ENCODE measurements at regions not wholly inside any gene's neighbourhood (a gene's known extent, or its start where the extent isn't known, plus 50 kb on each side); places are given as distances from the start of the nearest gene placed in this dataset.
"Not testable (repeated sequence)": the region's sequence is repeated elsewhere in the genome, so short reads cannot be mapped to it uniquely, and the experiment has no call there.

DNA sequence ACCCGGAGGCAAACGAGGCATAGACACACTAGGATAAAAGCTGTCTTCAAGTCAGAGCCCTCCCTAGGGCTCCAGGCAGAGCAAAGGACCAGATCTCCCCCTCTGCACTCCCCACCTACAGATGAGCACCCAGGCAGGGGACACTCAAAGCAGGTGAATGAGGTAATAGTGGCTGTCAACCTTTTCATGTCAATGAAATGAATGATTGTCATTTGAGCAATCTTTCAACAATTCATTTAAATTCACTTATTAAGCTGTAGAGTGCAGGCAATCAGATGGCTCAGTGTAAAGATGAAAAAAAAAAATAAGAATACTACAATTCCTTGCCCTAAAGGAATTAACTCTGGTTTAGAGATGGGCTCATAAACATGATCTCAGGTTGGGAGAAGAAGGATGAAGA, 427.8 kb upstream of the ISX start:
- no peak overlapping the region for H3K4me3 ChIP-seq
- H3K9me3 ChIP-seq, result no peaks in the 10 kb centered on the region
- H3K27ac ChIP-seq, result no peak overlapping the region
- intact Hi-C loops (cut with DNase I; ENCODE audit: low total_unique reads), result no loop called here
- peaks cover 0 to 5% (median 0%) of the 10 kb centered on the region in 3 donors for H3K27me3 ChIP-seq
- no peaks in the 10 kb centered on the region for H3K36me3 ChIP-seq
- H3K4me1 ChIP-seq, result no peaks in the 10 kb centered on the region
- DNase-seq, result no peak
- 0 to 17% (median 9%) methylated on average over 2 of the region's 2 CpGs for whole genome bisulfite sequencing, 5 donors
- no peak for TF ChIP-seq POLR2AphosphoS5 (IDR thresholded peaks at IDR 0.05)
- TF ChIP-seq, protein P1, sequence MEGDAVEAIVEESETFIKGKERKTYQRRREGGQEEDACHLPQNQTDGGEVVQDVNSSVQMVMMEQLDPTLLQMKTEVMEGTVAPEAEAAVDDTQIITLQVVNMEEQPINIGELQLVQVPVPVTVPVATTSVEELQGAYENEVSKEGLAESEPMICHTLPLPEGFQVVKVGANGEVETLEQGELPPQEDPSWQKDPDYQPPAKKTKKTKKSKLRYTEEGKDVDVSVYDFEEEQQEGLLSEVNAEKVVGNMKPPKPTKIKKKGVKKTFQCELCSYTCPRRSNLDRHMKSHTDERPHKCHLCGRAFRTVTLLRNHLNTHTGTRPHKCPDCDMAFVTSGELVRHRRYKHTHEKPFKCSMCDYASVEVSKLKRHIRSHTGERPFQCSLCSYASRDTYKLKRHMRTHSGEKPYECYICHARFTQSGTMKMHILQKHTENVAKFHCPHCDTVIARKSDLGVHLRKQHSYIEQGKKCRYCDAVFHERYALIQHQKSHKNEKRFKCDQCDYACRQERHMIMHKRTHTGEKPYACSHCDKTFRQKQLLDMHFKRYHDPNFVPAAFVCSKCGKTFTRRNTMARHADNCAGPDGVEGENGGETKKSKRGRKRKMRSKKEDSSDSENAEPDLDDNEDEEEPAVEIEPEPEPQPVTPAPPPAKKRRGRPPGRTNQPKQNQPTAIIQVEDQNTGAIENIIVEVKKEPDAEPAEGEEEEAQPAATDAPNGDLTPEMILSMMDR (IDR thresholded peaks at IDR 0.05), result no peak
- no peak for TF ChIP-seq POLR2A (IDR thresholded peaks at IDR 0.05)
- TF ChIP-seq EP300 (IDR thresholded peaks at IDR 0.05), result no peak

DNA sequence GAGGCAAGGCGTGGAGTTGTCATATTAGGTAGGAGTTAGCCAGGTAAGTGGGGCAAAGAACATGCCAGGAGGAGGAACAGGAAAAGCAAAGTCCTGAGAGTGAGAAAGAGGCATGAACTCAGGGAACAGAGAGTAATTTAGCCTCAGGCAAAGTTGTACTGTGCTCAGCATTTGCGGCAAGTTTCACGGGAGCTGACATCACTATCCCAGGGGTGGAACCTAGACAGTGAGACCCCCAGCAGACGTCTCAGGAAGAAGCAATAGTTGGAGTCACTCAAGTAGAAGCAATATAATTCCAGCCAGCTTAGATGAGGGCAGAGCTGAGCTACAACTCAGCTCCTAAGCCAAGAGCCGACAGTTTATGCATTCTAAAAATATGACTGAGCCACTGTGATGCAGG, 426.0 kb upstream of the ISX start:
- TF ChIP-seq EP300 (IDR thresholded peaks at IDR 0.05), result no peak
- TF ChIP-seq POLR2A (IDR thresholded peaks at IDR 0.05), result no peak
- TF ChIP-seq, protein P1 (IDR thresholded peaks at IDR 0.05), result no peak
- no peak for TF ChIP-seq POLR2AphosphoS5 (IDR thresholded peaks at IDR 0.05)
- DNase-seq, result no peak
- no peak overlapping the region for H3K4me3 ChIP-seq
- intact Hi-C loops (cut with DNase I; ENCODE audit: low total_unique reads), result no loop called here
- H3K4me1 ChIP-seq, result no peaks in the 10 kb centered on the region
- H3K27ac ChIP-seq, result no peak overlapping the region
- no peaks in the 10 kb centered on the region for H3K36me3 ChIP-seq
- H3K9me3 ChIP-seq, result no peaks in the 10 kb centered on the region
- WGBS, 5 donors, result 64 to 78% (median 68%) methylated on average over 4 to 5 of the region's 5 CpGs
- peaks cover 0 to 5% (median 0%) of the 10 kb centered on the region in 3 donors for H3K27me3 ChIP-seq

DNA sequence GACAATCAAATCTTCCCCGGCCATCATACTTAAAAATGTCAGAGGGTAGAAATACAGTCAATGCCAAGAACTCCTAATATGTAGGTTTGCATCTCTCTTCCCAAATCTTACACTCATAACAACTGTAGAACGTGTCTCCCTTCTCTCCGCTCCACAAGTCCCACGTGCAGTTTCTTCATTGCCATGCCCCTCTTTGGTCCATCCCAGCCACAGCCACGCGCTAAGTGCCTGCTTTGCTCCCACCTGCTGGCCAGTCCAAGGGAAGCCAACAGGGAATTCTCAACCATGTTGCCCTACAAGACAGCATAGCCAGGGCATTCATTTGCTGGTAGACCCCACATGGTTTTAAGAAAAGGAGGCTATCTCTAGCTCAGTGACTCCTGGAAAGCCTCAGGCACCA, 420.6 kb upstream of the ISX start:
- H3K27me3 ChIP-seq, result peaks cover 0 to 2% (median 0%) of the 10 kb centered on the region in 3 donors
- H3K27ac ChIP-seq, result no peak overlapping the region
- intact Hi-C loops (cut with DNase I; ENCODE audit: low total_unique reads), result no loop called here
- no peak for TF ChIP-seq POLR2AphosphoS5 (IDR thresholded peaks at IDR 0.05)
- TF ChIP-seq POLR2A (IDR thresholded peaks at IDR 0.05), result no peak
- TF ChIP-seq, protein P1 (IDR thresholded peaks at IDR 0.05), result no peak
- TF ChIP-seq EP300 (IDR thresholded peaks at IDR 0.05), result no peak
- no peak for DNase-seq
- WGBS, 5 donors, result 54 to 72% (median 66%) methylated on average over 5 to 6 of the region's 6 CpGs
- no peak overlapping the region for H3K4me3 ChIP-seq
- H3K9me3 ChIP-seq, result no peaks in the 10 kb centered on the region
- no peaks in the 10 kb centered on the region for H3K4me1 ChIP-seq
- H3K36me3 ChIP-seq, result no peaks in the 10 kb centered on the region

DNA sequence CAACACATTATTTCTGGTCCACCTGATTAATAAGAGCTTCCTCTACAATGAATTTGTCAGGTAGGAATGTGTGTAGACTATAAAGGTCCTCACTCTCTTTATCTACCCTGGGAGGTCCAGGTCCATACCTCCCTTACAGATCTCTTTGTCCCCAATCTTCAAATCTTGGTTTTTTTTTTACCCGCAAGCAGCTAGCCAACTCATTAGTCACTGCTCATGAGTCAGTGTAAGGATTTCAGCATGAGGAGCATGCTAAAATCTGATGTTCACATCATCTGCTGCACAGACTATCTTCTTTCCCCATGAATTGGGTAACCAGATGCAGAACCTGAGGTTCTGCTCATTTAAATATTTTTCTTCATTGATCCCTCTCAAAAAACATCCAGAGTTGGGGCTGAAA, 397.0 kb upstream of the ISX start:
- Histone ChIP-seq H3K27ac (no peak overlapping the region), H3K36me3 (no peaks in the 10 kb centered on the region), H3K4me1 (no peaks in the 10 kb centered on the region), H3K9me3 (no peaks in the 10 kb centered on the region), H3K27me3 (no peaks in the 10 kb centered on the region), H3K4me3 (no peak overlapping the region)
- WGBS, 5 donors, result 82 to 96% (median 92%) methylated on average over 1 of the region's 1 CpG
- TF ChIP-seq POLR2AphosphoS5 (IDR thresholded peaks at IDR 0.05) (no peak), EP300 (IDR thresholded peaks at IDR 0.05) (no peak), POLR2A (IDR thresholded peaks at IDR 0.05) (no peak)
- TF ChIP-seq, protein P1 (IDR thresholded peaks at IDR 0.05), result no peak
- intact Hi-C loops (cut with DNase I; ENCODE audit: low total_unique reads), result no loop called here
- DNase-seq, result no peak

DNA sequence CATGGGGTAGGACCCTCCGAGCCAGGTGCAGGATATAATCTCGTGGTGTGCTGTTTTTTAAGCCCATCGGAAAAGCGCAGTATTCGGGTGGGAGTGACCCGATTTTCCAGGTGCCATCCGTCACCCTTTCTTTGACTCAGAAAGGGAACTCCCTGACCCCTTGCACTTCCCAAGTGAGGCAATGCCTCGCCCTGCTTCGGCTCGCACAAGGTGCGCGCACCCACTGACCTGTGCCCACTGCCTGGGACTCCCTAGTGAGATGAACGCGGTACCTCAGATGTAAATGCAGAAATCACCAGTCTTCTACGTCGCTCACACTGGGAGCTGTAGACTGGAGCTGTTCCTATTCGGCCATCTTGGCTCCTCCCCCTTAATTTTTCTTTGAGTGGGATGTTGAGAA, 382.9 kb upstream of the ISX start:
- WGBS, 5 donors, result 85 to 92% (median 90%) methylated on average over 17 of the region's 17 CpGs
- H3K4me1 ChIP-seq; H3K27ac ChIP-seq; H3K9me3 ChIP-seq; H3K4me3 ChIP-seq; DNase-seq; H3K27me3 ChIP-seq; intact Hi-C loops (cut with DNase I; ENCODE audit: low total_unique reads); H3K36me3 ChIP-seq: not testable (repeated sequence)

DNA sequence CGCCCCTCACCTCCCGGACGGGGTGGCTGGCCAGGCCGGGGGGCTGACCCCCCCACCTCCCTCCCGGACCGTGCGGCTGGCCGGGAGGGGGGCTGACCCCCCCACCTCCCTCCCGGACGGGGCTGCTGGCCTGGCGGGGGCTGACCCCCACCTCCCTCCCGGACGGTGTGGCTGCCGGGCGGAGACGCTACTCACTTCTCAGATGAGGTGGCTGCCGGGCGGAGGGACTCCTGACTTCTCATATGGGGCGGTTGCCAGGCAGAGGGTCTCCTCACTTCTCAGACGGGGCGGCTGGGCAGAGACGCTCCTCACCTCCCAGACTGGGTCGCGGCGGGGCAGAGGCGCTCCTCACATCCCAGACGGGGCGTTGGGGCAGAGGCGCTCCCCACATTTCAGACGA, 381.7 kb upstream of the ISX start:
- DNase-seq; H3K27ac ChIP-seq; H3K27me3 ChIP-seq; H3K4me3 ChIP-seq; intact Hi-C loops (cut with DNase I; ENCODE audit: low total_unique reads); H3K4me1 ChIP-seq; H3K36me3 ChIP-seq; H3K9me3 ChIP-seq: not testable (repeated sequence)
- WGBS, 5 donors, result 90 to 96% (median 91%) methylated on average over 10 to 23 of the region's 30 CpGs

Data from stomach (tissue), 8 donors.